22Rv1 (cell line): ENCODE measurements at regions not wholly inside any gene's neighbourhood (a gene's known extent, or its start where the extent isn't known, plus 50 kb on each side); places are given as distances from the start of the nearest gene placed in this dataset.

Experiments used
- ZFX ChIP-seq: fragments of 450-650 bp; IDR thresholded peaks from 2 replicates; pipeline ENCODE4 v1.6.1; 2017; ENCODE audit warnings: antibody characterized with exemption, borderline replicate concordance
- TF ChIP-seq, protein P1 (sequence below): fragments of 450-650 bp; IDR thresholded peaks from 2 replicates; pipeline ENCODE4 v1.5.1; 2017; ENCODE audit warnings: mild to moderate bottlenecking

DNA sequence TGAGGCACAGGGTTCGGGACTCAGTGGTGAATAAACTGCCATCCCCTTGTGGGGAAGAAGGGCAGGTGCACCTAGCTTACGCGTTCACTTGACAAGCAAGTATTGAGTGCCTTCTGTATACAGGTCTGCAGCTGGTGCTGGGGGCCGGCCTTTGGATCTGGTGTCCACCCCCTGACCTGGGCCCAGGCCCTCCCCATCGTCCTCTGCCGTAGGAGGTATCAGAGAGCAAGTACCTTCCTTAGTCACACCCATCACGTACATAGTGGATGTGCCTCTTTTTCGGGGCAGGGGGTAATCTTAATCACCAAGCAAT lies 53.3 kb downstream of the SMIM38 start:
- TF ChIP-seq, protein P1, sequence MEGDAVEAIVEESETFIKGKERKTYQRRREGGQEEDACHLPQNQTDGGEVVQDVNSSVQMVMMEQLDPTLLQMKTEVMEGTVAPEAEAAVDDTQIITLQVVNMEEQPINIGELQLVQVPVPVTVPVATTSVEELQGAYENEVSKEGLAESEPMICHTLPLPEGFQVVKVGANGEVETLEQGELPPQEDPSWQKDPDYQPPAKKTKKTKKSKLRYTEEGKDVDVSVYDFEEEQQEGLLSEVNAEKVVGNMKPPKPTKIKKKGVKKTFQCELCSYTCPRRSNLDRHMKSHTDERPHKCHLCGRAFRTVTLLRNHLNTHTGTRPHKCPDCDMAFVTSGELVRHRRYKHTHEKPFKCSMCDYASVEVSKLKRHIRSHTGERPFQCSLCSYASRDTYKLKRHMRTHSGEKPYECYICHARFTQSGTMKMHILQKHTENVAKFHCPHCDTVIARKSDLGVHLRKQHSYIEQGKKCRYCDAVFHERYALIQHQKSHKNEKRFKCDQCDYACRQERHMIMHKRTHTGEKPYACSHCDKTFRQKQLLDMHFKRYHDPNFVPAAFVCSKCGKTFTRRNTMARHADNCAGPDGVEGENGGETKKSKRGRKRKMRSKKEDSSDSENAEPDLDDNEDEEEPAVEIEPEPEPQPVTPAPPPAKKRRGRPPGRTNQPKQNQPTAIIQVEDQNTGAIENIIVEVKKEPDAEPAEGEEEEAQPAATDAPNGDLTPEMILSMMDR: no peak
- no peak for TF ChIP-seq ZFX
